Fibroblast of lung (primary cell): ENCODE measurements at regions not wholly inside any gene's neighbourhood (a gene's known extent, or its start where the extent isn't known, plus 50 kb on each side); places are given as distances from the start of the nearest gene placed in this dataset.

Source experiments
- DNase-seq, 2 donors: peaks; one replicate each; pipeline versions ENCODE4 v3.0.0 to v3.0.0-alpha.2; 2010; ENCODE audit warnings: low read depth in 2 of 2
- H2AFZ ChIP-seq: 2 replicates; pipeline ENCODE4 v1.5.1; 2012; ENCODE audit warnings: low read length, control low read depth, inconsistent platforms
- H3K27ac ChIP-seq: 2 replicates; pipeline ENCODE4 v1.5.1; 2011; ENCODE audit warnings: low read length, control low read depth; ENCODE audit not compliant: insufficient read depth
- H3K27me3 ChIP-seq: 2 replicates; pipeline ENCODE4 v1.5.1; 2011; ENCODE audit warnings: mild to moderate bottlenecking, low read length; ENCODE audit not compliant: control insufficient read depth, insufficient read depth
- H3K36me3 ChIP-seq: 2 replicates; pipeline ENCODE4 v1.5.1; 2011; ENCODE audit warnings: low read length; ENCODE audit not compliant: control insufficient read depth, insufficient read depth
- H3K4me1 ChIP-seq: 2 replicates; pipeline ENCODE4 v1.5.1; 2011; ENCODE audit warnings: low read length; ENCODE audit not compliant: control insufficient read depth, insufficient read depth; ENCODE audit errors: extremely low read depth
- H3K4me2 ChIP-seq: 2 replicates; pipeline ENCODE4 v1.5.1; 2011; ENCODE audit warnings: low read length, control low read depth; ENCODE audit not compliant: insufficient read depth; ENCODE audit errors: extremely low read depth
- H3K4me3 ChIP-seq, 4 experiments: fragments of 200-600 bp in 1 of 4; sonication (generic) in 1 of 4; replicated peaks in 1 of 4; 2 replicates each; pipeline ENCODE4 v1.5.1; 2011 to 2016; ENCODE audit warnings: low read length in 4 of 4, low read depth in 3 of 4, mild to moderate bottlenecking in 3 of 4, control low read depth in 2 of 4, inconsistent platforms in 1 of 4, mixed read lengths in 1 of 4; ENCODE audit not compliant: insufficient read depth in 1 of 4; ENCODE audit errors: control extremely low read depth in 1 of 4
- H3K79me2 ChIP-seq: 2 replicates; pipeline ENCODE4 v1.5.1; 2012; ENCODE audit warnings: mild to moderate bottlenecking, low read length, inconsistent platforms; ENCODE audit not compliant: control insufficient read depth, insufficient read depth
- H3K9ac ChIP-seq: 2 replicates; pipeline ENCODE4 v1.5.1; 2011; ENCODE audit warnings: mild to moderate bottlenecking, low read length, control low read depth; ENCODE audit not compliant: insufficient read depth
- H3K9me3 ChIP-seq: 2 replicates; pipeline ENCODE4 v1.5.1; 2012; ENCODE audit warnings: low read depth, low read length; ENCODE audit not compliant: control insufficient read depth, insufficient read depth
- H4K20me1 ChIP-seq: 2 replicates; pipeline ENCODE4 v1.5.1; 2011; ENCODE audit warnings: low read length; ENCODE audit not compliant: control insufficient read depth, insufficient read depth; ENCODE audit errors: extremely low read depth
- CTCF ChIP-seq, 2 donors: IDR thresholded peaks in 1 of 2; conservative IDR thresholded peaks in 1 of 2; 1 replicate in 1 of 2; 2 replicates in 1 of 2; pipeline ENCODE4 v1.5.1; 2011 to 2012; ENCODE audit warnings: low read length in 2 of 2, control low read depth in 1 of 2, inconsistent platforms in 1 of 2, low read depth in 1 of 2, mild to moderate bottlenecking in 1 of 2
- EZH2 ChIP-seq: IDR thresholded peaks from 2 replicates; pipeline ENCODE4 v1.5.1; 2012; ENCODE audit warnings: low read length, control low read depth, mild to moderate bottlenecking; ENCODE audit errors: missing control alignments

- H3K9me3 ChIP-seq, result no peaks in the 10 kb centered on the region
- H3K4me1 ChIP-seq, result peaks cover 11% of the 10 kb centered on the region
- H4K20me1 ChIP-seq, result no peaks in the 10 kb centered on the region
- no peaks in the 10 kb centered on the region for H3K27me3 ChIP-seq
- DNase-seq, result peak; percentile 68 to 85
- H3K4me2 ChIP-seq, result no peak overlapping the region
- H3K79me2 ChIP-seq, result no peaks in the 10 kb centered on the region
- H3K4me3 ChIP-seq, result no peak overlapping the region
- H3K9ac ChIP-seq, result no peak overlapping the region
- TF ChIP-seq EZH2 (no peak), CTCF (conservative IDR thresholded peaks at IDR 0.05 in 1 of 2, IDR thresholded peaks at IDR 0.05 in 1 of 2; ENCODE audit: low read depth in 1 of 2, low read length in 2 of 2) (no peak)
- no peaks in the 10 kb centered on the region for H3K36me3 ChIP-seq
- no peak overlapping the region for H3K27ac ChIP-seq
- no peak overlapping the region for H2AFZ ChIP-seq
Observed at GRCh38 chrX:39759526-39760224, 338.1 kb downstream of the BCOR start.

DNA sequence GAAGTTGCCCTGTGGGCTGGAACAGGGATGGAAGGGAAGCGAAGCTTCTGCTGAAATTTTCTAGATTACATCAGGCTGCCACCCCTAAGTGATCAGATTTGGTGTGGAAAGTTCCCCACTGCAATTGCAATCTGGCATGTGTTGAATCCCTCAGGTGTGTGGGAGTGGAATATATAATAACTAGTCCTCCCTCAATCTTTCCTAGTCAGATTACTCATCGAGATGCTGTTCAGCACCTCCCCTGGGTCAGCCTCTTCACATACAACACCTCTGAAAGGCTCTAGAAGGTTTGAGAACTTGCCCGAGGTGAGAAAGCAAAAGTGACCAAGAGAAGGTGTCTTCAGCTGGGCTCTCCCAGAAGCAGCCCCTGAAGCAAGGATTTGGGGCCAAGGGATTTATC lies 336.8 kb downstream of the BCOR start:
- Histone ChIP-seq H3K4me1 (peaks cover 5% of the 10 kb centered on the region), H3K79me2 (no peaks in the 10 kb centered on the region), H3K9ac (no peak overlapping the region), H3K4me3 (no peak overlapping the region), H3K27me3 (no peaks in the 10 kb centered on the region), H4K20me1 (no peaks in the 10 kb centered on the region), H3K4me2 (no peak overlapping the region), H2AFZ (no peak overlapping the region), H3K36me3 (no peaks in the 10 kb centered on the region), H3K9me3 (no peaks in the 10 kb centered on the region), H3K27ac (no peak overlapping the region)
- TF ChIP-seq EZH2 (no peak), CTCF (conservative IDR thresholded peaks at IDR 0.05 in 1 of 2, IDR thresholded peaks at IDR 0.05 in 1 of 2; ENCODE audit: low read depth in 1 of 2, low read length in 2 of 2) (no peak)
- DNase-seq, result peak in 1 of 2 donors; percentile 40

DNA sequence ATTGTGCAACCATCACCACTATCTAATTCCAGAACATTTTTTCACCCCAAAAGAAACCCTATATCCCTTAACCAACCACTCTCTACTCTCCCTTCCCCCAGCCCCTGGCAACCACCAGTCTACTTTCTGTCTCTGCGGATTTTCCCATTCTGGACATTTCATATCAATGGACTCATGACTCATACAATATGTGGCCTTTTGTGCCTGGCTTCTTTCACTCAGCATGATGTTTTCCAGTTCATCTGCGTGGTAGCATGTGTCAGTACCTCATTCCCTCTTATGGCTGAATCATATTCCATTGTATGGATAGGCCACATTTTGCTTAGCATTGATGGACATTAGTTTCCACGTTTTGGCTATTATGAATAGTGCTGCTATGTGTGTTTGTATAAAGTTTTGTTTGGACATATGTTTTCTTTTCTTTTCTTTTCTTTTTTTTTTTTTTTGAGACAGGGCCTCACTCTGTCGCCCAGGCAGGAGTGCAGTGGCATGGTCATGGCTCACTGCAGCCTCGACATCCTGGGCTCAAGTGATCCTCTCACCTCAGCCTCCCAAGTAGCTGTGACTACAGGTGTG lies 335.4 kb downstream of the BCOR start:
- DNase-seq, result peak; percentile 89 to 90

More for the DNA sequence above, 335.4 kb downstream of the BCOR start:
- no peak overlapping the region for H3K9ac ChIP-seq
- no peaks in the 10 kb centered on the region for H4K20me1 ChIP-seq
- H3K9me3 ChIP-seq, result no peaks in the 10 kb centered on the region
- no peak overlapping the region for H3K4me3 ChIP-seq
- H2AFZ ChIP-seq, result no peak overlapping the region
- no peaks in the 10 kb centered on the region for H3K27me3 ChIP-seq
- TF ChIP-seq EZH2, result no peak
- no peak for TF ChIP-seq CTCF (conservative IDR thresholded peaks at IDR 0.05 in 1 of 2, IDR thresholded peaks at IDR 0.05 in 1 of 2; ENCODE audit: low read depth in 1 of 2, low read length in 2 of 2)
- H3K79me2 ChIP-seq, result no peaks in the 10 kb centered on the region
- H3K36me3 ChIP-seq, result no peaks in the 10 kb centered on the region
- H3K4me2 ChIP-seq, result no peak overlapping the region
- peaks cover 4% of the 10 kb centered on the region for H3K4me1 ChIP-seq
- no peak overlapping the region for H3K27ac ChIP-seq
